NB4 (cell line): ENCODE measurements at regions not wholly inside any gene's neighbourhood (a gene's known extent, or its start where the extent isn't known, plus 50 kb on each side); places are given as distances from the start of the nearest gene placed in this dataset.

Source experiments
- MYC ChIP-seq: IDR thresholded peaks from 2 replicates; pipeline ENCODE4 v1.6.1; 2011; ENCODE audit warnings: low read depth, low read length
- POLR2A ChIP-seq: IDR thresholded peaks from 2 replicates; pipeline ENCODE4 v1.6.1; 2011; ENCODE audit warnings: mild to moderate bottlenecking; ENCODE audit not compliant: insufficient read length; ENCODE audit errors: extremely low read depth
- TF ChIP-seq, protein P1 (sequence below): IDR thresholded peaks from one replicate; pipeline ENCODE4 v1.5.1; 2012; ENCODE audit warnings: low read depth, low read length
- TF ChIP-seq, protein P2 (sequence below): IDR thresholded peaks from 2 replicates; pipeline ENCODE4 v1.6.1; 2011; ENCODE audit warnings: low read depth, low read length

GRCh38 chr2:236901956-236902355 lies 183.7 kb upstream of the COPS8 start:
- TF ChIP-seq, protein P1, sequence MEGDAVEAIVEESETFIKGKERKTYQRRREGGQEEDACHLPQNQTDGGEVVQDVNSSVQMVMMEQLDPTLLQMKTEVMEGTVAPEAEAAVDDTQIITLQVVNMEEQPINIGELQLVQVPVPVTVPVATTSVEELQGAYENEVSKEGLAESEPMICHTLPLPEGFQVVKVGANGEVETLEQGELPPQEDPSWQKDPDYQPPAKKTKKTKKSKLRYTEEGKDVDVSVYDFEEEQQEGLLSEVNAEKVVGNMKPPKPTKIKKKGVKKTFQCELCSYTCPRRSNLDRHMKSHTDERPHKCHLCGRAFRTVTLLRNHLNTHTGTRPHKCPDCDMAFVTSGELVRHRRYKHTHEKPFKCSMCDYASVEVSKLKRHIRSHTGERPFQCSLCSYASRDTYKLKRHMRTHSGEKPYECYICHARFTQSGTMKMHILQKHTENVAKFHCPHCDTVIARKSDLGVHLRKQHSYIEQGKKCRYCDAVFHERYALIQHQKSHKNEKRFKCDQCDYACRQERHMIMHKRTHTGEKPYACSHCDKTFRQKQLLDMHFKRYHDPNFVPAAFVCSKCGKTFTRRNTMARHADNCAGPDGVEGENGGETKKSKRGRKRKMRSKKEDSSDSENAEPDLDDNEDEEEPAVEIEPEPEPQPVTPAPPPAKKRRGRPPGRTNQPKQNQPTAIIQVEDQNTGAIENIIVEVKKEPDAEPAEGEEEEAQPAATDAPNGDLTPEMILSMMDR, result no peak
- TF ChIP-seq POLR2A (no peak), MYC (no peak)
- TF ChIP-seq, protein P2, sequence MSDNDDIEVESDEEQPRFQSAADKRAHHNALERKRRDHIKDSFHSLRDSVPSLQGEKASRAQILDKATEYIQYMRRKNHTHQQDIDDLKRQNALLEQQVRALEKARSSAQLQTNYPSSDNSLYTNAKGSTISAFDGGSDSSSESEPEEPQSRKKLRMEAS, result no peak
